ENCODE measurements at regions not wholly inside any gene's neighbourhood (a gene's known extent, or its start where the extent isn't known, plus 50 kb on each side); places are given as distances from the start of the nearest gene placed in this dataset.

DNA sequence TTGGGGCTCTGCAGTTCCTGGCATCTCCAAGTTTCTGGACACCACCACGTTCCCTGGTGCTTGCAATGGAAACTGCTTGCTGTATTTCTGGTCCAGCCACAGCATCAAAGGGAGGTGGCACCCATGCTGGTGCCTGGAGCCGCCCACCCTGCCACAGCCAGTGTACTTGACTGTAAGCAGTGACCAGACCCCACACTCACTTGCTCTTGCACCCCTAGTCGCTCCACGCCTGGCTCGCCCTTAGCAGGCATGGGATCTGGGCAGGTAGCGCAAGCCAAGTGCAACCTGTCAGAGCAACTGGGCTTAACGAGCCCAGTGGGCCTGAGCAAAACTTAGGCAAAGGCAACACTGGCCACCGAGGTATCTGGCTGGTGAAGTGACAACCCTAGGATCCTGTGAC, 648.2 kb upstream of the PCDH9 start:
- TF ChIP-seq CTCF (IDR thresholded peaks at IDR 0.05; ENCODE audit: insufficient read depth, low read depth, low read length) (no peak), EZH2 (IDR thresholded peaks at IDR 0.05; ENCODE audit: insufficient read depth, low read length) (no peak)
